NOMO-1 (cell line): ENCODE measurements at regions not wholly inside any gene's neighbourhood (a gene's known extent, or its start where the extent isn't known, plus 50 kb on each side); places are given as distances from the start of the nearest gene placed in this dataset.

Source experiments
- DNase-seq, 2 experiments: peaks; one replicate each; lab custom pipeline; 2025; ENCODE audit not compliant: unreplicated experiment in 2 of 2; lab: John Stamatoyannopoulos, UW

GRCh38 chr3:72001758-72002157, 216.8 kb upstream of the PROK2 start:
- DNase-seq, result no peak

GRCh38 chr3:71998995-71999673, 214.2 kb upstream of the PROK2 start:
- DNase-seq, result no peak

GRCh38 chr3:71997066-71997653, 212.2 kb upstream of the PROK2 start:
- DNase-seq, result no peak

- no peak for DNase-seq
Measured at GRCh38 chr3:71994906-71995305, 210.0 kb upstream of the PROK2 start.

GRCh38 chr3:71994203-71994602, 209.3 kb upstream of the PROK2 start:
- no peak for DNase-seq

GRCh38 chr3:71991681-71992080, 206.7 kb upstream of the PROK2 start:
- DNase-seq, result no peak

- no peak for DNase-seq
Measured at GRCh38 chr3:71991046-71991445, 206.1 kb upstream of the PROK2 start.

- no peak for DNase-seq
Measured at GRCh38 chr3:71990545-71990944, 205.6 kb upstream of the PROK2 start.

GRCh38 chr3:71989165-71989564, 204.2 kb upstream of the PROK2 start:
- no peak for DNase-seq

- peak; percentile 78 to 83 for DNase-seq
Measured at GRCh38 chr3:71987828-71988227, 202.9 kb upstream of the PROK2 start.

GRCh38 chr3:71987089-71987735, 202.3 kb upstream of the PROK2 start:
- no peak for DNase-seq

- DNase-seq, result no peak
Measured at GRCh38 chr3:71986606-71987005, 201.7 kb upstream of the PROK2 start.

- DNase-seq, result no peak
Measured at GRCh38 chr3:71984843-71985613, 200.1 kb upstream of the PROK2 start.

- DNase-seq, result no peak
Measured at GRCh38 chr3:71983694-71984093, 198.7 kb upstream of the PROK2 start.

- peak in 1 of 2 experiments; percentile 61 for DNase-seq
Measured at GRCh38 chr3:71982506-71983258, 197.7 kb upstream of the PROK2 start.

- no peak for DNase-seq
Measured at GRCh38 chr3:71979175-71979574, 194.2 kb upstream of the PROK2 start.

- no peak for DNase-seq
Measured at GRCh38 chr3:71978150-71978721, 193.3 kb upstream of the PROK2 start.

- no peak for DNase-seq
Measured at GRCh38 chr3:71977525-71977924, 192.6 kb upstream of the PROK2 start.

- DNase-seq, result no peak
Measured at GRCh38 chr3:71975573-71975972, 190.6 kb upstream of the PROK2 start.

- no peak for DNase-seq
Measured at GRCh38 chr3:71974786-71975185, 189.8 kb upstream of the PROK2 start.
